ENCODE measurements at regions not wholly inside any gene's neighbourhood (a gene's known extent, or its start where the extent isn't known, plus 50 kb on each side); places are given as distances from the start of the nearest gene placed in this dataset.

DNA sequence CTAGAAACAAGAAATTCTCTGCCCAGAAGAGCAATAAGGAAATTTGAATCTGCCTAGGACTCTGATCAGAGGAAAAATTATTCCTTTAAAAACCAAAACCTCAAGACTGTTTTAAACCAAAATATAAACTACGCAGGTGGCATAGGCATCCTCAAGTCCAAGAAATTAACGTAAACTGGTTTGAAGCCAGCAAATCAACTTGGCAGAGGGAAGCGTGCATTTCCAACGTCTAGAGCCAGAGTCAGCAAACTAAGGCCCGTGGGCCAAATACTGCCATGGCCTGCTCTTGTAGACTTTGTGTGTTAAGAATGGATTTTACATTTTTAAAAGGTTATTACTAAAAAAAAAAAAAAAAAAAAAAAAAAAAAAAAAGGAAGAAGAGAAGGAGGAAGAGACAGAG lies 67.8 kb upstream of the VTCN1 start:
- TF ChIP-seq POLR2AphosphoS5 (IDR thresholded peaks at IDR 0.05; ENCODE audit: borderline replicate concordance, low read depth, low read length), result no peak
- no peak for TF ChIP-seq EZH2 (IDR thresholded peaks at IDR 0.05)
- no peak for TF ChIP-seq FOXP2 (optimal IDR thresholded peaks at IDR 0.05; ENCODE audit: control extremely low read depth, extremely low read length, insufficient read depth)

Measured in SK-N-MC (cell line).